ENCODE measurements at regions not wholly inside any gene's neighbourhood (a gene's known extent, or its start where the extent isn't known, plus 50 kb on each side); places are given as distances from the start of the nearest gene placed in this dataset.

DNA sequence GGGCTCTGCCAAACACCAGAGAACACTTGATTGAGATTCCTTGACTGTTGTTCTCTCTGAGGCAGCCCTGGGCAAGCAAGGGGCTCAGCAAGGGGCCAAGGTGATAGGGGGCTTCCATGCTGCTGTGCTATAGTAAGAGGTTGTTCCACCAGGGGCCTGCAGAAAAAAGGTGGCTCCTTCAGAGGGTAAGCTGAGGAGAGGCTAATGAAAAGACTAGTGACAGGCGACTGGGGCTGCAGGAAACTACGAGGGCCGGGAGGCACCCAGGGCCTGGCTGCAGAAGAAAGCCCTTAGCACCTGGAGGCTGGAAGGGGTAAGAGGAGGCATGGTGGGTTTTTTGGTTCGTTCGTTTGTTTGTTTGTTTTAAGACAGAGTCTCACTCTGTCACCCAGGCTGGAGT lies 88.0 kb upstream of the CTNNA1 start:
- TF ChIP-seq, protein P1, sequence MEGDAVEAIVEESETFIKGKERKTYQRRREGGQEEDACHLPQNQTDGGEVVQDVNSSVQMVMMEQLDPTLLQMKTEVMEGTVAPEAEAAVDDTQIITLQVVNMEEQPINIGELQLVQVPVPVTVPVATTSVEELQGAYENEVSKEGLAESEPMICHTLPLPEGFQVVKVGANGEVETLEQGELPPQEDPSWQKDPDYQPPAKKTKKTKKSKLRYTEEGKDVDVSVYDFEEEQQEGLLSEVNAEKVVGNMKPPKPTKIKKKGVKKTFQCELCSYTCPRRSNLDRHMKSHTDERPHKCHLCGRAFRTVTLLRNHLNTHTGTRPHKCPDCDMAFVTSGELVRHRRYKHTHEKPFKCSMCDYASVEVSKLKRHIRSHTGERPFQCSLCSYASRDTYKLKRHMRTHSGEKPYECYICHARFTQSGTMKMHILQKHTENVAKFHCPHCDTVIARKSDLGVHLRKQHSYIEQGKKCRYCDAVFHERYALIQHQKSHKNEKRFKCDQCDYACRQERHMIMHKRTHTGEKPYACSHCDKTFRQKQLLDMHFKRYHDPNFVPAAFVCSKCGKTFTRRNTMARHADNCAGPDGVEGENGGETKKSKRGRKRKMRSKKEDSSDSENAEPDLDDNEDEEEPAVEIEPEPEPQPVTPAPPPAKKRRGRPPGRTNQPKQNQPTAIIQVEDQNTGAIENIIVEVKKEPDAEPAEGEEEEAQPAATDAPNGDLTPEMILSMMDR (IDR thresholded peaks at IDR 0.05; ENCODE audit: poor library complexity, severe bottlenecking), result no peak
- no peak for TF ChIP-seq EP300 (conservative IDR thresholded peaks at IDR 0.05; ENCODE audit: poor library complexity, severe bottlenecking)
- no peak for TF ChIP-seq POLR2AphosphoS5 (IDR thresholded peaks at IDR 0.05)
- no peak for TF ChIP-seq EZH2 (IDR thresholded peaks at IDR 0.05; ENCODE audit: borderline replicate concordance, insufficient read depth, low read length, poor library complexity, severe bottlenecking)
- TF ChIP-seq, protein P2, sequence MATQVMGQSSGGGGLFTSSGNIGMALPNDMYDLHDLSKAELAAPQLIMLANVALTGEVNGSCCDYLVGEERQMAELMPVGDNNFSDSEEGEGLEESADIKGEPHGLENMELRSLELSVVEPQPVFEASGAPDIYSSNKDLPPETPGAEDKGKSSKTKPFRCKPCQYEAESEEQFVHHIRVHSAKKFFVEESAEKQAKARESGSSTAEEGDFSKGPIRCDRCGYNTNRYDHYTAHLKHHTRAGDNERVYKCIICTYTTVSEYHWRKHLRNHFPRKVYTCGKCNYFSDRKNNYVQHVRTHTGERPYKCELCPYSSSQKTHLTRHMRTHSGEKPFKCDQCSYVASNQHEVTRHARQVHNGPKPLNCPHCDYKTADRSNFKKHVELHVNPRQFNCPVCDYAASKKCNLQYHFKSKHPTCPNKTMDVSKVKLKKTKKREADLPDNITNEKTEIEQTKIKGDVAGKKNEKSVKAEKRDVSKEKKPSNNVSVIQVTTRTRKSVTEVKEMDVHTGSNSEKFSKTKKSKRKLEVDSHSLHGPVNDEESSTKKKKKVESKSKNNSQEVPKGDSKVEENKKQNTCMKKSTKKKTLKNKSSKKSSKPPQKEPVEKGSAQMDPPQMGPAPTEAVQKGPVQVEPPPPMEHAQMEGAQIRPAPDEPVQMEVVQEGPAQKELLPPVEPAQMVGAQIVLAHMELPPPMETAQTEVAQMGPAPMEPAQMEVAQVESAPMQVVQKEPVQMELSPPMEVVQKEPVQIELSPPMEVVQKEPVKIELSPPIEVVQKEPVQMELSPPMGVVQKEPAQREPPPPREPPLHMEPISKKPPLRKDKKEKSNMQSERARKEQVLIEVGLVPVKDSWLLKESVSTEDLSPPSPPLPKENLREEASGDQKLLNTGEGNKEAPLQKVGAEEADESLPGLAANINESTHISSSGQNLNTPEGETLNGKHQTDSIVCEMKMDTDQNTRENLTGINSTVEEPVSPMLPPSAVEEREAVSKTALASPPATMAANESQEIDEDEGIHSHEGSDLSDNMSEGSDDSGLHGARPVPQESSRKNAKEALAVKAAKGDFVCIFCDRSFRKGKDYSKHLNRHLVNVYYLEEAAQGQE (IDR thresholded peaks at IDR 0.05; ENCODE audit: borderline replicate concordance), result no peak

All from neural cell (in vitro differentiated cells).